ES-I3 (cell line): ENCODE measurements at regions not wholly inside any gene's neighbourhood (a gene's known extent, or its start where the extent isn't known, plus 50 kb on each side); places are given as distances from the start of the nearest gene placed in this dataset.
"Not testable (repeated sequence)": the region's sequence is repeated elsewhere in the genome, so short reads cannot be mapped to it uniquely, and the experiment has no call there.

Experiments
- H3K36me3 ChIP-seq: 2 replicates; pipeline ENCODE4 v1.6.1; 2013; ENCODE audit warnings: mild to moderate bottlenecking, low read length, control low read depth, moderate library complexity; ENCODE audit not compliant: insufficient read depth
- H3K4me1 ChIP-seq: 2 replicates; pipeline ENCODE4 v1.6.1; 2013; ENCODE audit warnings: mild to moderate bottlenecking, control low read depth, low read length; ENCODE audit not compliant: insufficient read depth
- H3K9ac ChIP-seq: 2 replicates; pipeline ENCODE4 v1.6.1; 2013; ENCODE audit warnings: low read depth, mild to moderate bottlenecking, low read length, moderate library complexity
- H3K9me3 ChIP-seq: 2 replicates; pipeline ENCODE4 v1.6.1; 2013; ENCODE audit warnings: mild to moderate bottlenecking, low read length, moderate library complexity; ENCODE audit not compliant: control insufficient read depth, insufficient read depth

DNA sequence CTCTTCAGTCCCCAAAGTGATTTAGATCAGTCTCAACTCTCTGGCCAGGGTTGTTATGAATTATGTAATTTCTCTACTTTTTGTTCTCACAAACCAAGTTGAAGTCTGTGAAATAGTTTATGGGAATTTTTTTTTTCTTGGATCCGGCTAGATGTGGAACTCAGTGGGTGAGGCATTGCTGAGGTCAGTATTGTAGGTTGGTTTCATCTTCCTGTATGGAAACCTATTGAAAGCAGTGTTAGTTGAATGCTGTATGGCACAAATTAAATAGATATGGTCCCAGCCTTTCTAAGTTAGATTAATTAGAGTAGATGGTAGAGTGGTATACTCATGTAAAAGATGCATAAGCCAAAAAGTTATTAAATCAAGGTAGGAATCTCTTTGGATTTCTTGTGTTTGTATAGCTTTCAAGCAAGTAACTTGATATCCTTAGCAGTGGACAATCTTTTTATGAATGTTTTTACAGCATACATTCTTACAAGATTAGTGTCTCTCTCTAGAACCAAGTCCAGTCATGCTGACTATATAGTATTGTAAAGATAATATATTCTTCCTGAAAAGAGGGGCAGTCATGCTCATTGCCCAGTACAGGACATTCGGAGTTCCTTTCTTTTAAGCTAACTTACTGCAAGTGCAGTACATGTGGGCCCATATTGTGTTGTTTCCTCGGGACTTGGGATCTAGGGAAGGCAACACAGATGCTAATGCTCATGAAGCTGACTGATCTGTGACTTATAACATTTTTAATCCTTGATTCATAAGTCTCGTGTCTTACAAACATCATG lies 2541.1 kb downstream of the PCDH9 start:
- Histone ChIP-seq H3K9me3 (peaks cover 8% of the 10 kb centered on the region), H3K36me3 (no peaks in the 10 kb centered on the region), H3K4me1 (peaks cover 21% of the 10 kb centered on the region), H3K9ac (no peak overlapping the region)

DNA sequence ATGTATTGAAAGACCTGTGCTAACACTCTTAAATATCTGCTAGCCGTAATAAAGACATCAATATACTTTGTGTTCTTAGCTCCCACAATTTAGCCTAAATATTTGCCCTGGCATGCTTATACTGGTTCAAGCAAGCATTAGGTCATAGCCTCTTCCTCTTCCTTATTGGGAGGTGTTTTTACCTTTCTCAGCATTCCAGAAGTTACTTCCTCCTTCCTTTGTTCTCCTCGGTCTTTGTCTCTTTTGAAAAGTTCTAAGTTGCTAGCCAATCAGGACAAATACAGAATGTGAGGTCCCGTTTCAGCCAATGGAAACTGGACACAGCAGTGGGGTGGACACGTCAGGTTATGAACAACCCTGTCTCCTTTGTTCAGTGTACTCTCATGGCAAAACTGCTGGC lies 2543.6 kb downstream of the PCDH9 start:
- not testable (repeated sequence) for H3K36me3 ChIP-seq, H3K9ac ChIP-seq, H3K9me3 ChIP-seq
- H3K4me1 ChIP-seq: peaks cover 24% of the 10 kb centered on the region

DNA sequence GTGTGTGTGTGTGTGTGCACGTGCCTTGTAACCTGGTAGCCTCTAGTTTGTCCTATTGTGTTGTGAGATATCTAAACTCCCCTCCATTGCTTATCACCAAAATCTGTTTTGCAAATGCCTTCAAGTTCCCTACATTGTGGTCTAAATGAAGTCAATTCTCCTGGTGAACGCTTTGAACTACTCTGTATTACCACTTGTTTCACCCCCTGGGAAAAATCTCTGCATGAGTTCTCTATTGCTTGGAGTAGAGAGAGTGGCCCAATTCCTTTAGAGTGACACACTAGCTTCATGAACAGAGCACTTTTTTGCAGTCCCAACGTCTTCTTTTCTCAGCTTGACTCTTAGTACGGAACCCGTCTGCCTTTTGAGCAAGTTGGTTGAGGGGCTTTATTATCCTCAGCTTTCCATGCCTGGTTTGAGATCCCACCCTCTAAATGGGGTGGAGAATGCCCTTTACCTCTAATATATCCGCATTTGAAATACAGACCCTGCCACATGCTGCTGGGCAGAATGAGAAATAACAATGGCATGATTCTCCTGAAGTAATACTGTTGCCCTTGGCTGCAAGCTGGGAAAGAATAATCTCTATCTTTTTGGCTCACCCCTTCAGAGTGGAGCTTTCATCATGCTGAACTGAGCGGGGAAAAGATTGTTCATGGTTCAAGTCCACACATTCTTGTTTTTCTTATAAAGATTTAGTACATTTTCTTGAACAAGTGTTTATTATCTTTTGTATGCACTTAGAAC lies 2545.3 kb downstream of the PCDH9 start:
- Histone ChIP-seq H3K9me3 (peaks cover 3% of the 10 kb centered on the region; the same call in 1 of the 2 replicates), H3K4me1 (peaks cover 24% of the 10 kb centered on the region), H3K36me3 (no peaks in the 10 kb centered on the region), H3K9ac (no peak overlapping the region)

DNA sequence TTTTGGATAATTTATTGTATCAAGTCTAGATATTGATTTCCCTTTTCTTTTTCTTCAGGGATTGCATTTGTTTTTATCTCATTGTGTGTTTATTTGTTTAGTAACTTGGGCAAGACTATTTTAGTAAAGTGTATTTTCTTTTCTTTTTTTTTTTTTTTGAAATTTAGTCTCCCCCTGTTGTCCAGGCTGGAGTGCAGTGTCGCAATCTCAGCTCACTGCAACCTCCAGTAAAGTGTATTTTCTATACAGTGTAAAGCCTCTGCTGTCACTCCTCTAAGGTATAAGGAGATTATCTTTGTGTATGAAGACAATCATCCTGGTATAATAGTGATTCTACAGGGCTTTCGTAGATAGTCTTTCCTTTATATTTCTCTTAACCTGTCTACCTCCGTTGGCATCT lies 2546.0 kb downstream of the PCDH9 start:
- Histone ChIP-seq H3K9ac (no peak overlapping the region), H3K9me3 (peaks cover 3% of the 10 kb centered on the region; the same call in 1 of the 2 replicates), H3K36me3 (no peaks in the 10 kb centered on the region), H3K4me1 (peaks cover 24% of the 10 kb centered on the region)

DNA sequence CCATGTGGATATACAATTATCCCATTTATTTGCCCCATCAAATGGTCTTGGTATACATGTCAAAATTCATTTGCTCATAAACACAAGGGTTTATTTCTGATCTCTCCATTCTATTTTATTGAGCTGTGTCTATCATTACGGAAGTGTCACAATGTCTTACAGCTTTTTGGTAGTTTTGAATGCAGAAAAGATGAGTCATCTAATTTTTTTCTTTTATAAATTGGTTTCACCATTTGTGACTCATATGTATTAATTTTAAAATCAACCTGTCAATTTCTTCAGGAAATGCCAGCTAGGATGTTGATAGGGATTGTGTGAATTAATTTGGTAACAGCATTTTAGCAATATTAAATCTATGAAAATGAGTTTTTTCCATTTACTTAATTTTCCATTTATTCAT lies 2549.4 kb downstream of the PCDH9 start:
- Histone ChIP-seq H3K4me1 (peaks cover 16% of the 10 kb centered on the region), H3K9me3 (no peaks in the 10 kb centered on the region), H3K36me3 (no peaks in the 10 kb centered on the region), H3K9ac (no peak overlapping the region)

DNA sequence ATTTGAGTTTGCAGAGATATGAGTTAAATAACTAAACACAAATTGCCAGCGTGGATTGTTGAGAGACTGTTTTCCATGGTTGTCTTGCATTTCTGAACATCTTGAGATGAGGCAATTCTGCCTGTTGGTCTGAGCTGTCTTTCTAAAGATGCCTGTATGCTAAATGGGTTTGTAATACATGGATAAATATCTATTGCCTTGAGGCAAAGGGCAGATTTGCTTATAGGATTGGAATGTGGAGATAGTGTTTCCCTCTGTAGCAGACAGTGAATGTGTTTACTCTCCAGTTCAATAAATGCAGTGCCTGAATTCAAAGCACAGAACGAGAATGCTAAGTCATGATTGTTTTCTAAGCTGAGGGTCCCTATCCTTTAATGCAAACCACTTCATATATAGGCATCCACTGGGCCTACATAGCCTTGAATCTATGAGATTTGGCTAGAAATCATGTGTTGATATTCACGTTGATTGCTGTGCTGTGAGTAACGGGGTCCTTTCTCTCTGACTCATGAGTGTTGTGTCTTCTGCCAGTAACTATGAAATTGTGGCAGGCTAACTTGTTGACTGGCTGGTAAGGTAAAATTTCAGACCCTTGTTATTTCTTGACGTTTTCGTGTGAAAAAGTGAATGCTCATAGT lies 2554.8 kb downstream of the PCDH9 start:
- Histone ChIP-seq H3K9me3 (no peaks in the 10 kb centered on the region), H3K4me1 (peaks cover 5% of the 10 kb centered on the region), H3K9ac (no peak overlapping the region; the same call in 1 of the 2 replicates), H3K36me3 (no peaks in the 10 kb centered on the region)

DNA sequence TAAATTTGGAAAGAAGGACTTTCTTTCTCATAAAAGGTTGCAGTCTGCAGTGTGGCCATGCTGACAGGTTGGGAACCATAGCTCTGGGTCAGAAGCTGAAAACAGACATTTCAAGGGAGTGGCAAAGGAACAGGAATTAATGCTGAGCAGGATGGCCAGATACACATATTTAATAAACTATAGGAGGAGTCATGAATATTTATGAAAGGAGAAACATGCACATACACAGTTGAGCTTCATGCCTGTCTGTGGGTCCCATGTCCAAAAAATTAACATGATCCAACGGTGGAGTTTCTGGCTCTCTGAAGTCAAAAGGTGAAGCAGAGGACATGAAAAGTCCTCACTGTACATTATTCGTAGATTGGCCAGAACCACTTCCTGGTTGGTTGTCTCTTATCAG lies 2556.0 kb downstream of the PCDH9 start:
- Histone ChIP-seq H3K4me1 (peaks cover 5% of the 10 kb centered on the region), H3K9ac (no peak overlapping the region), H3K9me3 (no peaks in the 10 kb centered on the region), H3K36me3 (no peaks in the 10 kb centered on the region)

DNA sequence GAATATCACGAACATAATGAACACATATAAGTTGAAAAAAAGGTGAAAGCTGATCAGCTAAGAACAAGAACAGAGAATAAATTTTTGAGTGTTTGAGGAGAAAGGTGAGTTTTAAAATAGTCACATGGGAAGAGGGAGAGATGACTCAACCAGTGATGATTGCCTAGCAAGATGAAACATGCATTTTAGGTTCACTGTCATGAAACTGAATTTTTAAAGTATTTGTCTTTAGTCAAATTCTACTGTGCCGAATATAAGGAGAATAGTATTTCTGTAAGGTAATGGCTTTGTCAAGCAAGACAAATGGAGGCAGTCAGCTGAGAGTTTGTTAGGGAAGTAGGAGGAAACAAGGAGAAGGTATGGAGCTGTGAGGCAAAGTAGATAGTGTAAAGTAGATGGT lies 2557.4 kb downstream of the PCDH9 start:
- Histone ChIP-seq H3K36me3 (no peaks in the 10 kb centered on the region), H3K9me3 (no peaks in the 10 kb centered on the region), H3K4me1 (peaks cover 5% of the 10 kb centered on the region), H3K9ac (no peak overlapping the region)

DNA sequence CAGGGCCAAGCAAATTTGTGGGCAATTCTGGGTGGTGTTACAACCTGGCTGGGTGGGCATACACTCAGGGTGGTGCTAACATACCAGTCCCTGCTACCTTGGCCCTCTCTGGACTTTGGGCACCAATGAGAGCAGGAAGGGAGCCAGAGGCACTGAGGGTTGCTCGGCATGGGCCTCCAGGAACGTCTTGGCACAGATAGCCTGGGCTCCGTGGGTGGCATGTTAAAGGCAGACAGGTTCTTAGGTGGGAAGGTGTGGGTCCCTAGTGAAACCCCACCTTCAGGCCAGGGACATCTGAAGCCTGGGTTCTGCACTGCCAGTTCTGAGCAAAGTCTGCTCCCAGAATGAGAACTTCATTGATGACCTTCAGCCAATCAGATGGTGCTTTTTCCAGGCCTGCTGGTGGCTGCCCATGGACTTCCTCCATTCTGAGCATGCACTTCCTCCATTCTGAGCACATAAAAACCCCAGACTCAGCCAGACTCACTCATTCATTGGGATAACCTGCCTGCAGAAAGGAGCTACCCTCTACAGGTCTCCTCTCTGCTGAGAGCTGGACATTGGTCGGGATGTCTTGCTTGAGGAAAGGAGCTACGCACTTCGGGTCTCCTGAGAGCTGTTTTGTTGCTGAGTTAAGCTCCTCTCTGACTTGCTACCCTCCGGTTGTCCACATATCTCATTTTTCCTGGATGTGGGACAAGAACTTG lies 2567.1 kb downstream of the PCDH9 start:
- Histone ChIP-seq H3K9ac (no peak overlapping the region), H3K4me1 (no peaks in the 10 kb centered on the region), H3K9me3 (no peaks in the 10 kb centered on the region; the same call in 1 of the 2 replicates), H3K36me3 (no peaks in the 10 kb centered on the region)

DNA sequence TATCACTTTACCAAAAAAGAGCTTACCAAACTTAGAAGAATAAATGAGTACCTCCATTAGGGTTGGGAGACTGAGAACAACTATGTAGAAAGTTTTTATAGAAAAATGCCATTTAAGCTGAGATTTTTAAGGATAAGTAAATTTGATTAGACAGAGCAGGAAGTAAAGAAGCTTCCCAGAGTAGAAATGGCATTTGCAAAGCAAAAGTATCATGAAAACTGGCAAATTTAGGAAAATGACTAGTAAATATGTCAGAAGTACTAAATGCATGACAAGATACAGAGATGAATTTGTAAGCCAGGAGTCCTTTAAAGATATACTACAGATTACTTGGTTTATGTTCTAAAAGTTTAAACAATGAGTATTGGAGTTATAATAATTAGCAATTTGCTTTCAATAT lies 2581.8 kb downstream of the PCDH9 start:
- no peaks in the 10 kb centered on the region for H3K36me3 ChIP-seq
- H3K9me3 ChIP-seq: no peaks in the 10 kb centered on the region
- no peak overlapping the region for H3K9ac ChIP-seq
- H3K4me1 ChIP-seq: peaks cover 6% of the 10 kb centered on the region; the same call in 1 of the 2 replicates

DNA sequence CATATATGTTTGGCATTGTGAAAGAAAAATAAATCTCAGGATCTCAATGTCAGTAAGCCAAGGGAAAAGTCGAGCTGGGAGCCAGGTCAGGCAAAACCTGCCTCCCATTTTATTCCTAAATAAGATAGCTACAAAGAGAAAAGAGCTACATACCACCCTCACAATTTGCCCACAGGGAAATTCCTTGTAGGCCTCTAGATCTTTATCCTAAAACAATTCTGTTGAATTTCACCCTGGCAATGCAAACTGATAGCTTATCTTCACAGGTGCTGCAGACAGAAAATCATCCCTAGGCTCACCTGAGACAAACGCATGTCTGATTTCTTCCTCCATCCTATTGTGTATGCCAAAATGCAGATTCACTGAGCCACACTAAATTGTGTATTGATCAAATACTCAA lies 2587.1 kb downstream of the PCDH9 start:
- Histone ChIP-seq H3K9ac (no peak overlapping the region), H3K9me3 (no peaks in the 10 kb centered on the region)

DNA sequence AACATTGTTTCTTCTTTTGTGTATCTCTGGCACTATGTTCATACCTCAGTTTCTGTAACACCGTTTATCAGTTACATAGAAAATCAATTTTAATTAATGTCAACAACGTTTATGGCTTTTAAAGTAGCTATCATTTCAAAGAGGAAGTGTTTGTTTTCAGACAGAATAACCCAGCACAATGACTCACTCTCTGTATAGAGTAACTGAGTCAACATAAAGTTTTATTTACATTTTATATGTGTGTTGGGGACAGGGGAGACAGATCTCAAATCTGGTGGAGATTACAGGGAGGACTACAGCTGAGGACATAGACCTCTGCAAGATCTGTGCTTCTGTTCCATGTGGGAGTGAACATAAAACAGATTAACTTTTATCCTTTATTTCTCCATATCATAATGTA lies 2590.1 kb downstream of the PCDH9 start:
- Histone ChIP-seq H3K9me3 (no peaks in the 10 kb centered on the region), H3K36me3 (no peaks in the 10 kb centered on the region), H3K4me1 (peaks cover 13% of the 10 kb centered on the region; the same call in 1 of the 2 replicates), H3K9ac (no peak overlapping the region)

More for the DNA sequence above, 2587.1 kb downstream of the PCDH9 start:
- Histone ChIP-seq H3K4me1 (peaks cover 13% of the 10 kb centered on the region; the same call in 1 of the 2 replicates), H3K36me3 (no peaks in the 10 kb centered on the region)

DNA sequence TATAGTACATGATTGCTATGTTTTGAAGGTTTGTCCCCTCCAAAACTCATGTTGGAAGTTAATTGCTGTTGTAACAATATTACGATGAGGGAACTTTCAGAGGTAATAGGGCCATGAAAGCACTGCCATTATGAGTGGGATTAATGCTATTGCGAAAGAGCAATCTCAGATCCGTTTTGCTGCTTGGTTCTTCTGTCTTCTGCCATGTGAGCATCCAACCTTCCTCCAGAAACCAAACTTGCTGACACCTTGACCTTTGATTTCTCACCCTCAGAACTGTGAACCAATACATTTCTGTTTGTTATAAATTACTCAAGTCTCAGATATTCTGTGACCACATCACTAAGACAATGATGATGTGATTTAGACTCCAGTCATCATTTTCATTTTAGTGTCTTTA lies 2590.9 kb downstream of the PCDH9 start:
- H3K4me1 ChIP-seq: peaks cover 13% of the 10 kb centered on the region; the same call in 1 of the 2 replicates
- H3K9me3 ChIP-seq: no peaks in the 10 kb centered on the region
- H3K9ac ChIP-seq: no peak overlapping the region
- H3K36me3 ChIP-seq: no peaks in the 10 kb centered on the region

DNA sequence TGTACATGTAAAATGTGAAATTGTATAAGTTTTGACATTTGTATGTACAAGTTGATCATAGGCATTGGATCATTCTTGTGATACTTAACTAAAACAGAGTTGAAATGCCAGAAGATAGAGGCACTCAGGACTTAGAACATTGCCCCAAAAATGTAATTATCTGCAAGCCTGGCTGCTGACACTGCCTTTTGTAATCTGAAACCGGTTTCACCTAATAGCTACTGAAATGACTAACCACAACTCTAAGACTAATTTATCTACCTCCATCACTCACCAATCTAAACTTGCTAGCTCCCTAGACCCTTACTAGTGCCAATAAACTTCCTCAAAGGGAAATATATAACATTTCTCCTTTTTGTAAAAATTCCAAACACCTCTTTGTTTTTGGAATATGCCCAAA lies 2596.2 kb downstream of the PCDH9 start:
- Histone ChIP-seq H3K36me3 (no peaks in the 10 kb centered on the region), H3K9me3 (no peaks in the 10 kb centered on the region), H3K4me1 (no peaks in the 10 kb centered on the region), H3K9ac (no peak overlapping the region)
